ENCODE measurements at regions not wholly inside any gene's neighbourhood (a gene's known extent, or its start where the extent isn't known, plus 50 kb on each side); places are given as distances from the start of the nearest gene placed in this dataset.

- Histone ChIP-seq H3K36me3 (replicated peaks; ENCODE audit: insufficient read depth, low read depth) (no peaks in the 10 kb centered on the region), H3K4me1 (ENCODE audit: insufficient read depth) (peaks cover 23% of the 10 kb centered on the region), H4K20me1 (ENCODE audit: insufficient read depth, poor library complexity, severe bottlenecking) (no peaks in the 10 kb centered on the region), H3K4me3 (no peak overlapping the region), H3K27ac (no peak overlapping the region), H3K9me2 (replicated peaks; ENCODE audit: insufficient read depth) (no peaks in the 10 kb centered on the region), H3K4me2 (no peak overlapping the region), H2AFZ (no peak overlapping the region), H3K79me2 (no peaks in the 10 kb centered on the region), H3K27me3 (no peaks in the 10 kb centered on the region), H3K9me3 (ENCODE audit: low read depth) (no peaks in the 10 kb centered on the region)
- TF ChIP-seq EZH2phosphoT487 (IDR thresholded peaks at IDR 0.05; ENCODE audit: low read depth, severe bottlenecking, unreplicated experiment) (no peak), CTCF (IDR thresholded peaks at IDR 0.05; ENCODE audit: poor library complexity) (no peak), EZH2 (IDR thresholded peaks at IDR 0.05; ENCODE audit: borderline replicate concordance) (no peak)
- DNase-seq (ENCODE audit: low spot score) = no peak
- WGBS (ENCODE audit: low lambda C conversion rate, missing lambda C conversion rate) = 91% methylated on average over 13 of the region's 13 CpGs
Measured at GRCh38 chr2:120913972-120914838, 178.5 kb downstream of the GLI2 start.

GRCh38 chr2:120914839-120915521, 179.3 kb downstream of the GLI2 start:
- DNase-seq (ENCODE audit: low spot score) = no peak
- Histone ChIP-seq H3K9me2 (replicated peaks; ENCODE audit: insufficient read depth) (no peaks in the 10 kb centered on the region), H3K27me3 (no peaks in the 10 kb centered on the region), H2AFZ (no peak overlapping the region), H3K9me3 (ENCODE audit: low read depth) (no peaks in the 10 kb centered on the region), H3K36me3 (replicated peaks; ENCODE audit: insufficient read depth, low read depth) (no peaks in the 10 kb centered on the region), H3K27ac (no peak overlapping the region), H3K79me2 (no peaks in the 10 kb centered on the region), H3K4me1 (ENCODE audit: insufficient read depth) (peaks cover 29% of the 10 kb centered on the region), H3K4me2 (peak overlapping the region; percentile 46), H3K4me3 (no peak overlapping the region), H4K20me1 (ENCODE audit: insufficient read depth, poor library complexity, severe bottlenecking) (no peaks in the 10 kb centered on the region)
- 49% methylated on average over 17 of the region's 17 CpGs for WGBS (ENCODE audit: low lambda C conversion rate, missing lambda C conversion rate)
- TF ChIP-seq EZH2phosphoT487 (IDR thresholded peaks at IDR 0.05; ENCODE audit: low read depth, severe bottlenecking, unreplicated experiment) (no peak), EZH2 (IDR thresholded peaks at IDR 0.05; ENCODE audit: borderline replicate concordance) (no peak), CTCF (IDR thresholded peaks at IDR 0.05; ENCODE audit: poor library complexity) (no peak)

GRCh38 chr2:120915670-120916069, 180.0 kb downstream of the GLI2 start:
- no peak overlapping the region for H3K27ac ChIP-seq
- no peaks in the 10 kb centered on the region for H3K36me3 ChIP-seq (replicated peaks; ENCODE audit: insufficient read depth, low read depth)
- no peaks in the 10 kb centered on the region for H3K9me2 ChIP-seq (replicated peaks; ENCODE audit: insufficient read depth)
- DNase-seq (ENCODE audit: low spot score) = no peak
- H3K27me3 ChIP-seq = no peaks in the 10 kb centered on the region
- no peaks in the 10 kb centered on the region for H3K79me2 ChIP-seq
- peaks cover 36% of the 10 kb centered on the region for H3K4me1 ChIP-seq (ENCODE audit: insufficient read depth)
- WGBS (ENCODE audit: low lambda C conversion rate, missing lambda C conversion rate) = 83% methylated on average over 3 of the region's 3 CpGs
- no peak overlapping the region for H2AFZ ChIP-seq
- no peak overlapping the region for H3K4me2 ChIP-seq
- no peaks in the 10 kb centered on the region for H3K9me3 ChIP-seq (ENCODE audit: low read depth)
- no peak overlapping the region for H3K4me3 ChIP-seq
- no peak for TF ChIP-seq EZH2phosphoT487 (IDR thresholded peaks at IDR 0.05; ENCODE audit: low read depth, severe bottlenecking, unreplicated experiment)
- no peak for TF ChIP-seq EZH2 (IDR thresholded peaks at IDR 0.05; ENCODE audit: borderline replicate concordance)
- TF ChIP-seq CTCF (IDR thresholded peaks at IDR 0.05; ENCODE audit: poor library complexity) = no peak
- no peaks in the 10 kb centered on the region for H4K20me1 ChIP-seq (ENCODE audit: insufficient read depth, poor library complexity, severe bottlenecking)
